SK-N-SH (cell line): ENCODE measurements at regions not wholly inside any gene's neighbourhood (a gene's known extent, or its start where the extent isn't known, plus 50 kb on each side); places are given as distances from the start of the nearest gene placed in this dataset.

Experiments used
- CTCF ChIA-PET: fragments of 300-600, 350-600 bp; formaldehyde crosslinking; extraction: SDS; loops from one replicate; lab custom pipeline; 2021; lab: Yijun Ruan, JAX
- POLR2A ChIA-PET: fragments of 350-600 bp; sonication (Branson Sonifier 250); formaldehyde crosslinking; extraction: SDS; loops from one replicate; lab custom pipeline; 2020; ENCODE audit warnings: antibody characterized with exemption, inconsistent platforms; lab: Yijun Ruan, JAX
- DNase-seq: peaks from one replicate; pipeline ENCODE4 v3.0.0; 2012
- H2AFZ ChIP-seq: fragments of 200-600 bp; sonication (generic); 2 replicates; pipeline ENCODE4 v1.8.1; 2016; ENCODE audit warnings: antibody characterized with exemption, mild to moderate bottlenecking, low read depth
- H3F3A ChIP-seq: fragments of 200-600 bp; sonication (generic); replicated peaks from 2 replicates; pipeline ENCODE3; 2016; ENCODE audit warnings: antibody characterized with exemption, mild to moderate bottlenecking; ENCODE audit not compliant: insufficient read depth
- H3K27ac ChIP-seq, 2 experiments: fragments of 200-500 bp in 1 of 2; fragments of 200-600 bp in 1 of 2; sonication (Bioruptor generic) in 1 of 2; sonication (generic), shearing (Covaris generic) in 1 of 2; 2 replicates each; pipeline versions ENCODE4 v1.5.1 to v1.6.1; 2014 to 2016; ENCODE audit warnings: low read depth in 2 of 2, inconsistent platforms in 1 of 2, low read length in 1 of 2, mild to moderate bottlenecking in 1 of 2, mixed read lengths in 1 of 2
- H3K27me3 ChIP-seq: fragments of 200-600 bp; sonication (generic), shearing (Covaris generic); 2 replicates; pipeline ENCODE4 v1.6.1; 2016; ENCODE audit warnings: mixed run types; ENCODE audit not compliant: insufficient read depth
- H3K36me3 ChIP-seq, 2 experiments: fragments of 200-500 bp in 1 of 2; fragments of 200-600 bp in 1 of 2; sonication (Bioruptor generic) in 1 of 2; sonication (generic) in 1 of 2; replicated peaks in 1 of 2; 2 replicates each; pipeline versions ENCODE3 to v1.5.1; 2014 to 2016; ENCODE audit warnings: low read length in 1 of 2, mild to moderate bottlenecking in 1 of 2; ENCODE audit not compliant: insufficient read depth in 2 of 2, control insufficient read depth in 1 of 2
- H3K4me1 ChIP-seq, 2 experiments: fragments of 200-500 bp in 1 of 2; fragments of 200-600 bp in 1 of 2; sonication (Bioruptor generic) in 1 of 2; sonication (generic), shearing (Covaris generic) in 1 of 2; 2 replicates each; pipeline versions ENCODE4 v1.5.1 to v1.6.1; 2014 to 2016; ENCODE audit warnings: low read depth in 1 of 2, low read length in 1 of 2, mixed run types in 1 of 2; ENCODE audit not compliant: insufficient read depth in 2 of 2, control insufficient read depth in 1 of 2
- H3K4me2 ChIP-seq: fragments of 200-600 bp; sonication (generic), shearing (Covaris generic); 2 replicates; pipeline ENCODE4 v1.6.1; 2017; ENCODE audit warnings: mixed run types
- H3K4me3 ChIP-seq, 2 experiments: fragments of 200-500 bp in 1 of 2; fragments of 200-600 bp in 1 of 2; sonication (Bioruptor generic) in 1 of 2; sonication (generic), shearing (Covaris generic) in 1 of 2; 2 replicates each; pipeline versions ENCODE4 v1.5.1 to v1.8.1; 2014 to 2016; ENCODE audit warnings: low read depth in 2 of 2, inconsistent platforms in 1 of 2, low read length in 1 of 2, mild to moderate bottlenecking in 1 of 2, mixed read lengths in 1 of 2, moderate library complexity in 1 of 2
- H3K79me2 ChIP-seq: fragments of 200-600 bp; sonication (generic); 2 replicates; pipeline ENCODE4 v1.8.1; 2017; ENCODE audit warnings: mild to moderate bottlenecking; ENCODE audit not compliant: insufficient read depth
- H3K9ac ChIP-seq: fragments of 200-600 bp; sonication (generic); 2 replicates; pipeline ENCODE4 v1.6.1; 2017; ENCODE audit warnings: mixed run types
- H3K9me2 ChIP-seq: fragments of 200-600 bp; sonication (generic); 2 replicates; pipeline ENCODE4 v1.6.1; 2017; ENCODE audit warnings: mixed run types
- H3K9me3 ChIP-seq: fragments of 200-600 bp; sonication (generic); 2 replicates; pipeline ENCODE4 v1.6.1; 2017; ENCODE audit warnings: mixed run types, mild to moderate bottlenecking, moderate library complexity
- H4K20me1 ChIP-seq: fragments of 200-600 bp; sonication (generic); 2 replicates; pipeline ENCODE4 v1.6.1; 2017; ENCODE audit warnings: mild to moderate bottlenecking, mixed run types; ENCODE audit not compliant: insufficient read depth
- CHD2 ChIP-seq: fragments of 150-350 bp; IDR thresholded peaks from 2 replicates; pipeline ENCODE4 v1.6.1; 2018; ENCODE audit warnings: low read length; ENCODE audit not compliant: partially characterized antibody
- EP300 ChIP-seq, 2 experiments: IDR thresholded peaks; 2 replicates each; pipeline versions ENCODE4 v1.4.0 to v1.6.1; 2012; ENCODE audit warnings: borderline replicate concordance in 1 of 2, low read depth in 1 of 2, low read length in 1 of 2
- EZH2phosphoT487 ChIP-seq: fragments of 200-600 bp; sonication (generic); IDR thresholded peaks from 2 replicates; pipeline ENCODE4 v1.6.1; 2017; ENCODE audit warnings: low read depth, mixed run types, mild to moderate bottlenecking, antibody characterized with exemption, moderate library complexity, borderline replicate concordance
- FOXJ3 ChIP-seq: sonication (generic); formaldehyde crosslinking; IDR thresholded peaks from 2 replicates; pipeline ENCODE4 v1.5.1; 2020; ENCODE audit warnings: mild to moderate bottlenecking, missing genetic modification reagents
- GATA2 ChIP-seq: sonication (generic); formaldehyde crosslinking; IDR thresholded peaks from 2 replicates; pipeline ENCODE4 v1.5.0; 2020; ENCODE audit warnings: mild to moderate bottlenecking, missing genetic modification reagents
- JUND ChIP-seq: IDR thresholded peaks from 2 replicates; pipeline ENCODE4 v1.4.0; 2012
- MAX ChIP-seq: IDR thresholded peaks from 2 replicates; pipeline ENCODE4 v1.4.0; 2012; ENCODE audit warnings: low read depth
- MXI1 ChIP-seq: IDR thresholded peaks from 2 replicates; pipeline ENCODE4 v1.6.1; 2012; ENCODE audit warnings: mild to moderate bottlenecking, low read depth, low read length, improper control_type of control experiment
- NRF1 ChIP-seq: IDR thresholded peaks from 2 replicates; pipeline ENCODE4 v1.6.1; 2012; ENCODE audit warnings: low read depth, mild to moderate bottlenecking, low read length
- PBX3 ChIP-seq: IDR thresholded peaks from 2 replicates; pipeline ENCODE4; 2012
- RAD21 ChIP-seq: IDR thresholded peaks from 2 replicates; pipeline ENCODE4 v1.6.1; 2012; ENCODE audit warnings: mild to moderate bottlenecking, low read length
- RCOR1 ChIP-seq: fragments of 150-350 bp; IDR thresholded peaks from 2 replicates; pipeline ENCODE4 v1.6.1; 2017; ENCODE audit warnings: antibody characterized with exemption, low read length
- RFX5 ChIP-seq: IDR thresholded peaks from 2 replicates; pipeline ENCODE4 v1.6.1; 2012; ENCODE audit warnings: mild to moderate bottlenecking, improper control_type of control experiment, low read length
- RXRA ChIP-seq: IDR thresholded peaks from 2 replicates; pipeline ENCODE4 v1.4.0; 2012; ENCODE audit warnings: low read depth, mild to moderate bottlenecking, borderline replicate concordance
- TCF12 ChIP-seq: IDR thresholded peaks from 2 replicates; pipeline ENCODE4 v1.4.0; 2012
- TEAD4 ChIP-seq: IDR thresholded peaks from 2 replicates; pipeline ENCODE4 v1.4.0; 2012; ENCODE audit warnings: mild to moderate bottlenecking, borderline replicate concordance; ENCODE audit not compliant: insufficient read depth
- USF1 ChIP-seq: IDR thresholded peaks from 2 replicates; pipeline ENCODE4 v1.4.0; 2012; ENCODE audit warnings: low read depth, borderline replicate concordance
- USF2 ChIP-seq: fragments of 150-350 bp; IDR thresholded peaks from 2 replicates; pipeline ENCODE4 v1.6.1; 2017; ENCODE audit warnings: antibody characterized with exemption, low read length, low read depth, borderline replicate concordance
- WGBS: methylation state at CpG from one replicate; pipeline ENCODE4 v1.1.6; 2017; ENCODE audit warnings: low lambda C conversion rate; 5-methylcytosine and 5-hydroxymethylcytosine counted together

DNA sequence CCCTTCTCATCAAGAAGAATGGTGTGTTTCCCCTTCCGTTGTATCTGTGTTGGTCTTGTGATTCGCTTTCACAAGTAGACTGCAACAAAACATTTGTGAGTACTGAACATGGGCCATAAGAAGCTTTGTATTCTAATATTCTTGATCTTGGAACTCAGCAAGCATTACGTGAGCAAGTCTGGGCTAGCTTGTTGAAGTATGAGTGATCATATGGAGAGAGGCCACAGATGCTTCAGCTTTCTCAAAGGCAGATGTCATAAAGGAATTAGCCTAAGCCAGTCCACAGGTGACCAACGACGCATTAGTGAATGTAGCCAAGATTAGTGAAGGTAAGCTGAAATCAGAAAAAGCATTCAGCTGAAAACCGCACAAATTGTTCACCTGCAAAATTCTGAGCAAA is 609.6 kb upstream of the NEGR1 start:
- TF ChIP-seq RAD21 (no peak), EZH2phosphoT487 (no peak), GATA2 (CRISPR knock-in tag) (no peak), EP300 (IDR thresholded peaks at IDR 0.05; ENCODE audit: borderline replicate concordance in 1 of 2, low read depth in 1 of 2, low read length in 1 of 2) (no peak), PBX3 (no peak), TEAD4 (no peak), CHD2 (no peak), USF1 (no peak)
- Histone ChIP-seq H3K27me3 (no peaks in the 10 kb centered on the region), H2AFZ (no peak overlapping the region), H3K79me2 (no peaks in the 10 kb centered on the region), H3K9me3 (no peaks in the 10 kb centered on the region), H3K4me3 (no peak overlapping the region), H3K4me2 (no peak overlapping the region), H3K36me3 (no peaks in the 10 kb centered on the region), H3K9me2 (0 out of 2 replicates have a peak, but pooled peaks cover 4% of the 10 kb centered on the region), H4K20me1 (no peaks in the 10 kb centered on the region), H3K4me1 (no peaks in the 10 kb centered on the region), H3F3A (no peaks in the 10 kb centered on the region), H3K9ac (no peak overlapping the region), H3K27ac (no peak overlapping the region)
- ChIA-PET POLR2A (no interaction called here), CTCF (no interaction called here)
- DNase-seq, result no peak
- whole genome bisulfite sequencing, result 48% methylated on average over 6 of the region's 6 CpGs

GRCh38 chr1:72885841-72886240 is 603.5 kb upstream of the NEGR1 start:
- ChIA-PET CTCF (no interaction called here), POLR2A (no interaction called here)
- Histone ChIP-seq H3K36me3 (no peaks in the 10 kb centered on the region), H3K27ac (no peak overlapping the region), H4K20me1 (no peaks in the 10 kb centered on the region), H2AFZ (no peak overlapping the region), H3K4me1 (no peaks in the 10 kb centered on the region), H3K9me2 (0 out of 2 replicates have a peak, but pooled peaks cover 4% of the 10 kb centered on the region), H3K79me2 (no peaks in the 10 kb centered on the region), H3K9ac (no peak overlapping the region), H3F3A (no peaks in the 10 kb centered on the region), H3K27me3 (no peaks in the 10 kb centered on the region), H3K4me3 (no peak overlapping the region), H3K4me2 (no peak overlapping the region), H3K9me3 (no peaks in the 10 kb centered on the region)
- no peak for TF ChIP-seq TCF12
- TF ChIP-seq FOXJ3 (CRISPR knock-in tag), result no peak
- no peak for TF ChIP-seq CHD2
- TF ChIP-seq JUND, result no peak
- TF ChIP-seq USF2, result no peak
- TF ChIP-seq MAX, result no peak
- TF ChIP-seq RFX5, result no peak
- TF ChIP-seq PBX3, result no peak
- no peak for TF ChIP-seq RXRA
- TF ChIP-seq NRF1, result no peak
- TF ChIP-seq MXI1, result no peak
- no peak for TF ChIP-seq RCOR1
- 14% methylated on average over 1 of the region's 1 CpG for WGBS
- no peak for DNase-seq
